ENCODE measurements at regions not wholly inside any gene's neighbourhood (a gene's known extent, or its start where the extent isn't known, plus 50 kb on each side); places are given as distances from the start of the nearest gene placed in this dataset.

GRCh38 chr13:97079726-97080125 lies 85.5 kb upstream of the OXGR1 start:
- H2AFZ ChIP-seq (ENCODE audit: control insufficient read depth, low read length): no peak overlapping the region
- no peaks in the 10 kb centered on the region for H3K79me2 ChIP-seq (ENCODE audit: control insufficient read depth, insufficient read depth, low read length)
- FAIRE-seq (no peak), DNase-seq (ENCODE audit: low read depth, low spot score) (no peak)
- H3K4me3 ChIP-seq (ENCODE audit: control insufficient read depth in 2 of 3, extremely low read depth in 1 of 3, insufficient read depth in 2 of 3, low read depth in 1 of 3, low read length in 3 of 3): no peak overlapping the region
- dilution Hi-C loops (cut with MboI; ENCODE audit: extremely low pct_ligation_motif_present, low sequenced_read_pairs): no loop called here
- no peaks in the 10 kb centered on the region for H3K9me3 ChIP-seq (ENCODE audit: control insufficient read depth, low read depth, low read length)
- H3K9me1 ChIP-seq (ENCODE audit: control insufficient read depth, extremely low read depth, insufficient read depth, low read length): no peaks in the 10 kb centered on the region
- H4K20me1 ChIP-seq (ENCODE audit: control insufficient read depth, extremely low read depth, insufficient read depth, low read length): no peaks in the 10 kb centered on the region
- no peak overlapping the region for H3K9ac ChIP-seq (ENCODE audit: control insufficient read depth, extremely low read depth, insufficient read depth, low read length)
- no peaks in the 10 kb centered on the region for H3K36me3 ChIP-seq (ENCODE audit: control insufficient read depth in 2 of 2, extremely low read depth in 1 of 2, insufficient read depth in 2 of 2, low read length in 2 of 2)
- H3K4me1 ChIP-seq (ENCODE audit: control insufficient read depth, extremely low read depth, insufficient read depth, low read length): no peaks in the 10 kb centered on the region
- no peak overlapping the region for H3K27ac ChIP-seq (ENCODE audit: control insufficient read depth, insufficient read depth, low read length)
- TF ChIP-seq CTCF (optimal IDR thresholded peaks at IDR 0.05 in 1 of 3, IDR thresholded peaks at IDR 0.05 in 1 of 3, conservative IDR thresholded peaks at IDR 0.05 in 1 of 3; ENCODE audit: extremely low read depth in 1 of 3, insufficient read depth in 2 of 3, low read length in 3 of 3): no peak
- TF ChIP-seq EZH2 (IDR thresholded peaks at IDR 0.05; ENCODE audit: low read length): no peak
- no peak overlapping the region for H3K4me2 ChIP-seq (ENCODE audit: control insufficient read depth, extremely low read depth, insufficient read depth, low read depth, low read length)
- no peaks in the 10 kb centered on the region for H3K27me3 ChIP-seq (ENCODE audit: control insufficient read depth, extremely low read depth, insufficient read depth, low read length)

GRCh38 chr13:97082461-97083207 lies 88.4 kb upstream of the OXGR1 start:
- H4K20me1 ChIP-seq (ENCODE audit: control insufficient read depth, extremely low read depth, insufficient read depth, low read length): no peaks in the 10 kb centered on the region
- no peak overlapping the region for H2AFZ ChIP-seq (ENCODE audit: control insufficient read depth, low read length)
- H3K9me1 ChIP-seq (ENCODE audit: control insufficient read depth, extremely low read depth, insufficient read depth, low read length): no peaks in the 10 kb centered on the region
- no peak overlapping the region for H3K27ac ChIP-seq (ENCODE audit: control insufficient read depth, insufficient read depth, low read length)
- no peaks in the 10 kb centered on the region for H3K36me3 ChIP-seq (ENCODE audit: control insufficient read depth in 2 of 2, extremely low read depth in 1 of 2, insufficient read depth in 2 of 2, low read length in 2 of 2)
- no peaks in the 10 kb centered on the region for H3K79me2 ChIP-seq (ENCODE audit: control insufficient read depth, insufficient read depth, low read length)
- TF ChIP-seq EZH2 (IDR thresholded peaks at IDR 0.05; ENCODE audit: low read length) (no peak), CTCF (optimal IDR thresholded peaks at IDR 0.05 in 1 of 3, IDR thresholded peaks at IDR 0.05 in 1 of 3, conservative IDR thresholded peaks at IDR 0.05 in 1 of 3; ENCODE audit: extremely low read depth in 1 of 3, insufficient read depth in 2 of 3, low read length in 3 of 3) (no peak)
- no peaks in the 10 kb centered on the region for H3K9me3 ChIP-seq (ENCODE audit: control insufficient read depth, low read depth, low read length)
- no peak overlapping the region for H3K4me2 ChIP-seq (ENCODE audit: control insufficient read depth, extremely low read depth, insufficient read depth, low read depth, low read length)
- DNase-seq (ENCODE audit: low read depth, low spot score) (no peak), FAIRE-seq (no peak)
- H3K4me1 ChIP-seq (ENCODE audit: control insufficient read depth, extremely low read depth, insufficient read depth, low read length): no peaks in the 10 kb centered on the region
- H3K27me3 ChIP-seq (ENCODE audit: control insufficient read depth, extremely low read depth, insufficient read depth, low read length): no peaks in the 10 kb centered on the region
- no peak overlapping the region for H3K4me3 ChIP-seq (ENCODE audit: control insufficient read depth in 2 of 3, extremely low read depth in 1 of 3, insufficient read depth in 2 of 3, low read depth in 1 of 3, low read length in 3 of 3)
- no peak overlapping the region for H3K9ac ChIP-seq (ENCODE audit: control insufficient read depth, extremely low read depth, insufficient read depth, low read length)
- dilution Hi-C loops (cut with MboI; ENCODE audit: extremely low pct_ligation_motif_present, low sequenced_read_pairs): no loop called here

All from keratinocyte (primary cell).